Naive thymus-derived CD4-positive, alpha-beta T cell (primary cell): ENCODE measurements at regions not wholly inside any gene's neighbourhood (a gene's known extent, or its start where the extent isn't known, plus 50 kb on each side); places are given as distances from the start of the nearest gene placed in this dataset.

Experiments
- ATAC-seq: fragments of 150-1000 bp; cut with Tn5 transposase; 2 replicates; pipeline ENCODE4 v1.10.0; 2021; ENCODE audit warnings: mild to moderate bottlenecking, moderate library complexity
- CTCF ChIA-PET: fragments of 350-600 bp; sonication (Branson Sonifier 250); formaldehyde crosslinking; loops from one replicate; lab custom pipeline; 2021; ENCODE audit warnings: antibody characterized with exemption; lab: Charles Lee
- POLR2A ChIA-PET: fragments of 350-600 bp; sonication (Branson Sonifier 250); formaldehyde crosslinking; loops from one replicate; lab custom pipeline; 2021; ENCODE audit warnings: antibody characterized with exemption, inconsistent platforms; lab: Charles Lee
- DNase-seq, 9 donors: peaks; one replicate each; pipeline versions ENCODE4 v3.0.0 to v3.0.0-alpha.2; 2020 to 2022; ENCODE audit warnings: mixed read lengths in 1 of 9
- H3K27ac ChIP-seq: one replicate; pipeline ENCODE4 v1.7.0; 2013; ENCODE audit warnings: mild to moderate bottlenecking, low read depth, low read length, moderate library complexity
- H3K27me3 ChIP-seq, 2 donors: one replicate each; pipeline ENCODE4 v1.7.0; 2013; ENCODE audit warnings: low read length in 2 of 2, mild to moderate bottlenecking in 2 of 2, moderate library complexity in 2 of 2; ENCODE audit not compliant: control insufficient read depth in 2 of 2, insufficient read depth in 2 of 2
- H3K36me3 ChIP-seq, 3 experiments: 1 replicate in 2 of 3; 2 replicates in 1 of 3; pipeline ENCODE4 v1.7.0; 2013; ENCODE audit warnings: low read length in 3 of 3, mild to moderate bottlenecking in 3 of 3, moderate library complexity in 1 of 3; ENCODE audit not compliant: insufficient read depth in 3 of 3, control insufficient read depth in 2 of 3
- H3K4me1 ChIP-seq, 2 donors: one replicate each; pipeline ENCODE4 v1.7.0; 2013; ENCODE audit warnings: low read length in 2 of 2, mild to moderate bottlenecking in 2 of 2, moderate library complexity in 1 of 2; ENCODE audit not compliant: control insufficient read depth in 2 of 2, insufficient read depth in 2 of 2
- H3K4me3 ChIP-seq: 2 replicates; pipeline ENCODE4 v1.7.0; 2013; ENCODE audit warnings: mild to moderate bottlenecking, low read length
- H3K9me3 ChIP-seq, 3 experiments: 1 replicate in 2 of 3; 2 replicates in 1 of 3; pipeline ENCODE4 v1.7.0; 2013; ENCODE audit warnings: low read length in 3 of 3; ENCODE audit not compliant: control insufficient read depth in 2 of 3
- H3K27ac Mint-ChIP-seq, 9 donors: one replicate each; pipeline ENCODE4 v1.8.0; 2020 to 2022; ENCODE audit warnings: mixed read lengths in 9 of 9, mild to moderate bottlenecking in 8 of 9, moderate library complexity in 5 of 9, inconsistent platforms in 2 of 9
- H3K27me3 Mint-ChIP-seq, 5 donors: one replicate each; pipeline ENCODE4 v1.8.0; 2021 to 2022; ENCODE audit warnings: mixed read lengths in 5 of 5, mild to moderate bottlenecking in 1 of 5
- H3K36me3 Mint-ChIP-seq, 5 donors: one replicate each; pipeline ENCODE4 v1.8.0; 2020 to 2022; ENCODE audit warnings: mixed read lengths in 5 of 5, mild to moderate bottlenecking in 3 of 5, inconsistent platforms in 1 of 5
- H3K4me1 Mint-ChIP-seq, 7 donors: one replicate each; pipeline ENCODE4 v1.8.0; 2020 to 2022; ENCODE audit warnings: mixed read lengths in 7 of 7, mild to moderate bottlenecking in 3 of 7, inconsistent platforms in 1 of 7
- H3K4me3 Mint-ChIP-seq, 10 donors: one replicate each; pipeline ENCODE4 v1.8.0; 2020 to 2022; ENCODE audit warnings: mild to moderate bottlenecking in 10 of 10, mixed read lengths in 10 of 10, moderate library complexity in 6 of 10, inconsistent platforms in 2 of 10
- H3K9me3 Mint-ChIP-seq, 11 donors: one replicate each; pipeline ENCODE4 v1.8.0; 2020 to 2022; ENCODE audit warnings: mixed read lengths in 11 of 11, mild to moderate bottlenecking in 4 of 11, inconsistent platforms in 1 of 11, moderate library complexity in 1 of 11
- intact Hi-C, 2 donors: fragments of 100-400 bp; cut with micrococcal nuclease; formaldehyde crosslinking; loops; one replicate each; pipeline ENCODE4 v1.15.1; 2023

GRCh38 chr5:39475881-39476842 lies 51.4 kb upstream of the DAB2 start:
- ATAC-seq (no peak), DNase-seq (no peak)
- peaks cover 0 to 1% (median 0%) of the 10 kb centered on the region in 7 donors for H3K4me1 Mint-ChIP-seq
- H3K36me3 Mint-ChIP-seq: no peaks in the 10 kb centered on the region
- POLR2A ChIA-PET: no interaction called here
- Histone ChIP-seq H3K4me1 (no peaks in the 10 kb centered on the region), H3K27me3 (no peaks in the 10 kb centered on the region), H3K9me3 (no peaks in the 10 kb centered on the region), H3K27ac (no peak overlapping the region), H3K4me3 (no peak overlapping the region), H3K36me3 (no peaks in the 10 kb centered on the region)
- CTCF ChIA-PET: interaction anchor here (0.7 kb wide), 1 partner anchor 79 kb away, joined by 3 read pairs; no protein-coding TSS in a partner anchor
- intact Hi-C loops: no loop called here
- peaks cover 0 to 2% (median 0%) of the 10 kb centered on the region in 11 donors for H3K9me3 Mint-ChIP-seq
- no peak overlapping the region for H3K4me3 Mint-ChIP-seq
- H3K27ac Mint-ChIP-seq: no peak overlapping the region
- H3K27me3 Mint-ChIP-seq: peaks cover 0 to 16% (median 6%) of the 10 kb centered on the region in 5 donors

- H3K36me3 ChIP-seq: no peaks in the 10 kb centered on the region
- H3K27me3 ChIP-seq: no peaks in the 10 kb centered on the region
- Mint-ChIP-seq H3K27ac (no peak overlapping the region), H3K4me1 (peaks cover 0 to 2% (median 0%) of the 10 kb centered on the region in 7 donors), H3K27me3 (peaks cover 0 to 18% (median 6%) of the 10 kb centered on the region in 5 donors), H3K4me3 (no peak overlapping the region), H3K9me3 (peaks cover 0 to 2% (median 0%) of the 10 kb centered on the region in 11 donors), H3K36me3 (no peaks in the 10 kb centered on the region)
- ChIA-PET POLR2A (no interaction called here), CTCF (no interaction called here)
- H3K4me1 ChIP-seq: no peaks in the 10 kb centered on the region
- H3K9me3 ChIP-seq: no peaks in the 10 kb centered on the region
- intact Hi-C loops: no loop called here
- H3K27ac ChIP-seq: no peak overlapping the region
- ATAC-seq: no peak
- no peak overlapping the region for H3K4me3 ChIP-seq
- no peak for DNase-seq
Measured at GRCh38 chr5:39475159-39475571, 50.4 kb upstream of the DAB2 start.
